ENCODE measurements at regions not wholly inside any gene's neighbourhood (a gene's known extent, or its start where the extent isn't known, plus 50 kb on each side); places are given as distances from the start of the nearest gene placed in this dataset.

GRCh38 chr12:81957631-81958030 is 198.5 kb upstream of the PPFIA2 start (continued):
- TF ChIP-seq CBX1 (IDR thresholded peaks at IDR 0.05; ENCODE audit: low read depth): no peak
- no peak for TF ChIP-seq ESRRA (IDR thresholded peaks at IDR 0.05; ENCODE audit: borderline replicate concordance, low read depth)
- TF ChIP-seq, protein P1, sequence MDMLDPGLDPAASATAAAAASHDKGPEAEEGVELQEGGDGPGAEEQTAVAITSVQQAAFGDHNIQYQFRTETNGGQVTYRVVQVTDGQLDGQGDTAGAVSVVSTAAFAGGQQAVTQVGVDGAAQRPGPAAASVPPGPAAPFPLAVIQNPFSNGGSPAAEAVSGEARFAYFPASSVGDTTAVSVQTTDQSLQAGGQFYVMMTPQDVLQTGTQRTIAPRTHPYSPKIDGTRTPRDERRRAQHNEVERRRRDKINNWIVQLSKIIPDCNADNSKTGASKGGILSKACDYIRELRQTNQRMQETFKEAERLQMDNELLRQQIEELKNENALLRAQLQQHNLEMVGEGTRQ (CRISPR knock-in tag; IDR thresholded peaks at IDR 0.05): no peak
- TF ChIP-seq HMBOX1 (IDR thresholded peaks at IDR 0.05): no peak
- no peak for TF ChIP-seq NONO (IDR thresholded peaks at IDR 0.05; ENCODE audit: low read depth in 2 of 2, low read length in 1 of 2)
- no peak for TF ChIP-seq ZNF124 (CRISPR knock-in tag; IDR thresholded peaks at IDR 0.05)
- TF ChIP-seq FOXK2 (conservative IDR thresholded peaks at IDR 0.05 in 1 of 2, IDR thresholded peaks at IDR 0.05 in 1 of 2; ENCODE audit: low read depth in 2 of 2): no peak

GRCh38 chr12:81956468-81956860 is 197.3 kb upstream of the PPFIA2 start:
- no peak for FAIRE-seq
- intact Hi-C loops (cut with micrococcal nuclease) (no loop called here), in situ Hi-C loops (cut with MboI) (no loop called here)
- H3K9ac ChIP-seq (ENCODE audit: insufficient read depth in 1 of 2, low read depth in 2 of 2, low read length in 2 of 2): no peak overlapping the region
- no peak overlapping the region for H3K27ac ChIP-seq (ENCODE audit: extremely low read depth, low read depth, low read length)
- H2AFZ ChIP-seq (ENCODE audit: low read depth, low read length): no peak overlapping the region
- TF ChIP-seq ZBTB34 (CRISPR knock-in tag; IDR thresholded peaks at IDR 0.05) (no peak), ZNF511 (CRISPR knock-in tag; IDR thresholded peaks at IDR 0.05) (no peak), ELF4 (CRISPR knock-in tag; IDR thresholded peaks at IDR 0.05) (no peak)
- no TSS peak for BruUV-seq (replicated peaks)
- POLR2A ChIA-PET: no interaction called here
- H3K9me3 ChIP-seq (replicated peaks; ENCODE audit: control insufficient read depth, insufficient read depth, low read depth, low read length): no peaks in the 10 kb centered on the region
- ATAC-seq: no peak
- no peaks in the 10 kb centered on the region for H3K4me1 ChIP-seq (replicated peaks in 1 of 2; ENCODE audit: control insufficient read depth in 2 of 2, insufficient read depth in 2 of 2, low read length in 2 of 2)
- no peak for DNase-seq (ENCODE audit: extremely low read depth in 1 of 4, low spot score in 3 of 4)
- no peaks in the 10 kb centered on the region for H3K79me2 ChIP-seq (ENCODE audit: control insufficient read depth, insufficient read depth, low read length)
- H4K20me1 ChIP-seq (replicated peaks; ENCODE audit: control insufficient read depth, insufficient read depth, low read length): no peaks in the 10 kb centered on the region
- no peaks in the 10 kb centered on the region for H3K9me1 ChIP-seq (ENCODE audit: control insufficient read depth, insufficient read depth, low read length)
- CTCF ChIA-PET (ENCODE audit: low intra/inter-chr PET ratio): no interaction called here
- WGBS (ENCODE audit: insufficient coverage, low coverage, missing lambda C conversion rate): 0% methylated on average over 1 of the region's 1 CpG
- H3K4me3 ChIP-seq: no peak overlapping the region
- H3K27me3 ChIP-seq (ENCODE audit: control insufficient read depth in 2 of 2, insufficient read depth in 2 of 2, low read length in 2 of 2): no peaks in the 10 kb centered on the region
- H3K36me3 ChIP-seq (ENCODE audit: control insufficient read depth, insufficient read depth, low read length): no peaks in the 10 kb centered on the region
- H3K4me2 ChIP-seq (ENCODE audit: insufficient read depth, low read length): no peak overlapping the region

Measured in K562 (cell line).